GM19455 (cell line): ENCODE measurements at regions not wholly inside any gene's neighbourhood (a gene's known extent, or its start where the extent isn't known, plus 50 kb on each side); places are given as distances from the start of the nearest gene placed in this dataset.

Source experiments
- ATAC-seq: cut with Tn5 transposase; IDR thresholded peaks from one replicate; pipeline ENCODE4 v1.9.1; 2021; ENCODE audit not compliant: unreplicated experiment

DNA sequence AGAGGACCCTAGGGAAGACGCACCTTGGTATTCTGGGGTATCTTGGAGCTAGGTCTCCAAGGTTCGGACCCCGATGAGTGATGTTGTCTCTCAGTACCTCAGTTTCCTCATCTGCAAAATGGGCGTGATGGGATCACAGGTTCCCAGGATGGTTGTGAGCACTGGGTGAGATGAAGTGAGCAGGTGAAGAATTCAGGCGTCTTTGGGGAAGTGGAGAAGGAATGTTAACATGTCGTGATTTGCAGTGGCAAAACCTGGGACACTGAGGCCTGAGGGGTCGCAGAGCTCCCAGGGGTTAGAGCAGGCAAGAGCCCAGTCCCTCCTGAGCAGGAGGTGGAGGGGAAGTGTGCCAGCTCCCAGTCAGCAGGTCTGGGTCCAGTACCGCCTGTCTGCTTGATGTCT lies 215.1 kb upstream of the GSE1 start:
- no peak for ATAC-seq

DNA sequence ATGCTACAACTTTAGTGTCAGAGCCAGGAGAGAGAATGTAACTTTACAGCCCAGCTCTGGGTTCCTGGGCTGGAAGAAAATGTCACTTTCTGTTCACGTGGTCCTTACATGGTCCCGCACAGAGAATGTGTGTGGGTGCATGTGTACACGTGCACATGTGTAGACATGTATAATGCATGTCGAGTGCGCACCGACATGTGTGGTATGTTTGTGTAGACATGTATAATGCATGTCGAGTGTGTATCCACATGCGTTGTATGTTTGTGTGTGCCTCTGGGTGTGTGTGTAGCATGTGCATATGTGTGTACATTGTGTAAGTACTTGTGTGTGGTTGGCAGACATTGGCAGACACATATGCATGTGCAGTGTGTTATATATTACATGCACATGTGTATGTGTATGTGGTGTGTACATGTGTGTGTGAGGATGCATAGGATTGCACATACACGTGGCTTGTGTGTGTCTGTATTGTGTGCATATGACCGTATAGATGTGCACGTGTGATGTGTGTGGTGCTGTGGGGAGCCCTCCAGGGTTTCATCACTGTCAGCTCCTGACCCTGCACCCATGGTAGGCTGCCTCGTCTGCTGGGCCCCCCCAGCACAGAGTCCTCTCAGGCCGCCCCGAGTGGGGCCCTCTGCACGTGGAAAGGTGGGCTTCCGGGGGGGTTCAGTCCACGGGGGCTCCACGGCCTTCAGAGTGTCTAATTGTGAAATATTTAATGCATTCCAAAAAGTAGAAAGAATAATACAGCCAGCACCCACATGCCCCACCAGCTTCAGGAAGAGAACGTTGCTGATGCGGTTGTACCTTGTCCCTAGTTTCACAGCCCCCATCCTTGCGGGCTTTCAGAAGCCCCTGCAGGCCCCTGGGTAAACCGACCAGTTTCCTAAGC lies 214.2 kb upstream of the GSE1 start:
- no peak for ATAC-seq

DNA sequence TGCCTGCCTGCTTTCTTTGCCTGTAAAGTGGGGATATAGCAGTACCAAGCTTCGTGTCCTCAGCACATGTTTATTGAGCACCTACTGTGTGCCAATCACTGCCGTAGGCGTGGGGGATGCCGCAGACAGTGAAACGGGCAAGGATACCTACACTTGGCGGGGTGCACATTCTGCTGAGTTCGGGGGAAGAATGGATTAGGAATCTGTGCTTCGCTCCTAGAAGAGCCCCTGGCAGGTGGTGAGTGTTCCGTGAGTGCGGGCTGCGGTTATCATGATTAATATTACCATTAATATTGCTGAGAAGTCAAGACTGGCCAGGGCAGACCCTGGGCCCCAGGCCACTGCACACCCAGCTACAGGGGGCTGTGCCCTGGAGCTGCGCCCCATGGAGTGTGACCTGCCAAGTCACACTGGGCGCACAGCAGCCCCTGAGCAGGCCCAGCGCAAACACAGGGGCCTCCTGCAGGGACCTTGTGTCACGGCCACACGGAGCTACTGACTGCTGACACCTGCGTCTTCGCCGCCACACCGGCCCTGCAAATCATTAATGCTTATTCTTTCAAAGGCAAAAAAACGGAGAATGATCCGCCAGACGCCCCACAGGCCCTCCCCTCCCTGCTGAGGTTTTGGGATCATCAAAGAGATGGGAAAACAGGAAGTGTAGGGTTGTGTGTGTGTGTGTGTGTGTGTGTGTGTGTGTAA lies 213.4 kb upstream of the GSE1 start:
- ATAC-seq, result no peak

DNA sequence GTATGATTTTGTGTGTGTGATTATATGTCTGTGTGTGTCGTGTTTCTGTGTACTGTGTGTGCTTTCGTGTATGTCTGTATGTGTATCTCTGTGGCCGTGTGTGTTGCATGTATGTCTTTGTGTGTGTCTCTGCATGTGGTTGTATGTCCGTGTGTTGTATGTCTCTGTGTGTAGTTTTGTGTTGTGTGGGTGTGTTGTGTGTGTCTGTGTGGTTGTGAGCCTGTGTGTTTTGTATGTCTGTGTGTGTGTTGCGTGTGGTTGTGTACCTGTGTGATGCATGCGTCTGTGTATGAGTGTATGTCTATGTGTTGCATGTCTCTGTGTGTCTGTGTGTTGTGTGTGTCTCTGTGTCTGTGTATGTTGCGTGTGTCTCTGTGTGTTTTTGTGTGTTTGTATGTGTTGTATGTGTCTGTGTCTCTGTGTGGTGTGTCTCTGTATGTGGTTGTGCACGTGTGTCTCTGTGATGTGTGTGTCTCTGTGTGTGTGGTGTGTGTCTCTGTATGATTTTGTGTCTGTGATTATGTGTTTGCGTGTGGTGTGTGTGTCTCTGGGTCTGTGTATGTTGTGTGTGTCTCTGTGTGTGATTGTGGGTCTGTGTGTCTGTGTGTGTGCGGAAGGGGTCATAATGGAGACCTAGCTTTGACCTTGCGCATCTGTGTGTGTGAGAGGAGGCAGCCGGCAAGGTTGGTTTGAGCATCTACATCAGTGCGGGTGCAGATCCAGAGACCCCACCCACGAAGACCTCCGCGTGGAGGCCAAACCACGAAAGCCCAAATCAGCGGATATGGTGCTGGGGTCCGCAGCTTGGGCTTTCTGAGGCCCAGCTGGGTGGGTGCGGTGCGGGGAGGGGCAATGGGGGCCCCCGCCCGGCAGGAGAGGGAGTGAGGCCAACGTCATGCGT lies 212.6 kb upstream of the GSE1 start:
- no peak for ATAC-seq

DNA sequence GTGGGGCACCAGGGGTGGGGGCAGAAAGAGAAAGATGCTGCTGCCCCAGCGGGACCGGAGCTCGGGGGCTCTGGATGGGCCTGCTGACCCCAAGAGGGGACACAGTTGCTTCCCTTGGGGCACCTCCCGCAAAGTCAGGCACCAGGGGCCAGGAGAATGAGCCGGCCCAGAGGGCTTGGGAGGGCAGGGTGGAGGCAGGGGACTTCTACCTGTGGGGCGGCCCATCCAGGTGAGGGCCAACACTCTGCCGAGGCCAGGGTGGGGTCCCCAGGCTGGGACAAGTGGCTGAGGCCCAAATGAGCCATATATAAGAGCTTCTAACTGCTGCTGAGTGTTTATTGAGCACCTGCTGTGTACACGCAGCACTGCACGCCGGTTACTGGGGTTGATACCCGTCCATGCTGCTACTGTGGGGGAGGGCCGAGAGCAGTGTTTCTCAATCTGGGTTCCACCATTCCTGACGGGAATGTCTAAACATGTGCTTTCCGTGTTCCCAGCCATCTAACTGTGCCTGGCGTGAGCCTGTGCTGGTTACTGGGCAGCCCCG lies 211.7 kb upstream of the GSE1 start:
- no peak for ATAC-seq

DNA sequence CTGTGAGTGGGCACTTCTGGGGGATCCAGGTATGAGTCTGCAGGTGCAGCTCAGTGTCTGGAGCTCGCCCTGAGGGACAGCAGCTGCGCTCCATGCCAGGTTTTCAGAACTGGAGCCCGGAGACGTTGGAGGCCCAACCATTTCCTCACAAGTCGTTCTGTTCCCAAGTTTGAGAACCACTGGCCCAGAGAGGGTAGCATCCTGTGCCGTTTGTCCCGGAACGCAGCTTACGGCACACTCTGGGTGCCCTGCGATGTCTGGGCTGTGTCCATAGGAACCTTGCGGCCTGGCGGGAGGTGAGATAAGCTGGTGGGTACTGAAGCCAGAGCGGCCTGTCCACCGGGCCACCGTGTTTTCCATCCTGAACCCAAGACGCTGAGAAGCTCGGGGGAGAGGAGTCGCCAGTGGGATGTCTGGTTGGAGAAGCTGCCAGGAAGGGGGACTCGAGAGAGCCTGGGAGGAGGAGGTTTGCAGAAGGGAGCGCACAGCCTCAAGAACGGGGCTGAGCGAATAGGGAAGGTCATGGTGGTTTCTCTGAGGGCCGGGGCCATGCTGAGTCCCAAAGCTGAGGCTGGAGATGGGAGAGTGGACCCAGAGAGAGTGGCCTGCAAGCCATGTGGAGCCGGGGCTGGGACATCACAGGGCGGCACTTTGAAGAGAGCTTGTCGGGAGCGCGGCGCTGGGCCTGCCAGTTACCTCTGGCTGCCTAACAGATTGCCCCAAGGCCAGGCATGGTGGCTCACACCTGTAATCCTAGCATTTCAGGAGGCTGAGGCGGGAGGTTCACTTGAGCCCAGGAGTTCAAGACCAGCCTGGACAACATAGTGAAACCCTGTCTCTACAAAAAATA lies 211.0 kb upstream of the GSE1 start:
- no peak for ATAC-seq

DNA sequence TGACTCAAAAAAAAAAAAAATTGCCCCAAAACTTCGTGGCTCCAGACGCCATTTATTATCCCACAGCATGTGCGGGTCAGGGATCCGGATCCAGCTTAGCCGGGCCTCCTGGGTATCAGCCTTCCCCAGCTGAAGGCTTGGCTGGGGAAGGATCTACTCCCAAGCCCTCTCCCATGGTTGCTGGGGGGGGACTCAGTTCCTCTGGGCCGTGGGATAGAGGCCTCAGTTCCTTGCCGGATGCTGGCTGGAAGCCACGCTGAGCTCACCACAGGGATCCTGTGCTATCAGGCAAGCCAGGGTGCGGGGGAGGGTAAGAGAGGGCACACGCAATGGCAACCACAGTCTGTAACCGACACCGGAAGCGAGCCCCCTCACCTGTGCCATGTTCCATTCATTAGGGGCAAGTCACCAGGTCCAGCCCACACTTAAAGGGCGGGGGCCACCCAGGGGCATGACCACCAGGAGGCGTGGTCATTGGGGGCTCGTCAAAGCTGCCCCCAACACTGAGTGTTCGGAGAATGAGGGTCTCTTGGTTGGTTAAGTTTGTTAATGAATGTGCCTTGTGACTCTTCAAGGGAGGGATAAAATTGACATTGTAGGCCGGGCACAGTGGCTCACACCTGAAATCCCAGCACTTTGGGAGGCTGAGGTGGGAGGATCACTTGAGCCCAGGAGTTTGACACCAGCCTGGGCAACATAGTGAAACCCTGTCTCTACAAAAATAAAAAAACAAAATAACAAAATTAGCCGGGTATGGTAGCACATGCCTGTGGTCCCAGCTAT lies 210.0 kb upstream of the GSE1 start:
- ATAC-seq, result no peak

DNA sequence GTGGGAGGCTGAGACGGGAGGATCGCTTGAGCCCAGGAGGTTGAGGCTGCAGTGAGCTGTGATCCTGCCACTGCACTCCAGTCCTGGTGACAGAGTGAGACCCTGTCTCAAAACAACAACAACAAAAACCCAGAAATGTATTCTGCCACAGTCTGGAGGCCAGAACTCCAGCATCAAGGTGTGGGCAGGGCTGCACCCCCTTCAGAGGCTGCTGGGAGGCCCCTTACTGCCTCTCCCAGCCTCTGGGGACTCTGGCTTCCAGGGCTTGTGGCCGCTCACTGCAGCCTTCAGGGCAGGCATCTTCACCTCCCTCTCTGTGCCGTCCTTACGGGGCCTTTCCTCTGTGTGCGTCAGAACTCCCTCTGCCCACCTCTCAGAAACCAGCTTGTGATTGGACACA lies 209.4 kb upstream of the GSE1 start:
- no peak for ATAC-seq

DNA sequence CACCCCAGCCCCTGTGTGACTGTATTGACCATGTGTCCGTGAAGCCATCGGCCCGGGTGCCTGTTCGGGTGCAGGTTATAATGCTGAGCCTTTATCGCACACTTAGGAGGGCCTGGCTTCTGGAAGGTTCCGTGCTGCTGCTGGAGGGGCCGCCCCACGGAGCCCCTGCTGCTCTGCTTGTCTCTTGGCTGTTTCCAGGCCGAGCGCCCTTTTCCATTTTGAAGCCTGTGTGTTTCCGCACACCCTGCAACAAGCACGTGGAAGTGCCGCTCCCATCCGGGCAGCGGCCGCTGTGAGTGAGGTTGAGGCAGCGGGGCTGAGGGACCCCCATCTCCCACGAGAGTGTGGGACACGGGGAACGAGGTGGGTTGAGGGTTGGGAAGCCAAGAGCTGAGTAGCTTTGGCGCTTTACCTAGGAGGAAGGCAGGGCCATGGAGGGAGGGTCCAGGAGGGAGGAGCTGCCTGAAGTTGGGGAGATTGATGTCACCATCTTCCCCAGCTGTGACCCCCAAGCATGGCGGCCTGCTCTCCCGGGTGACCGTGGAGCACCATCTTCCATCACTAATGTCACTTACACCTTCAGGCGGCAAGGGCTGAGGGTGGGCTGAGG lies 200.1 kb upstream of the GSE1 start:
- ATAC-seq, result no peak

DNA sequence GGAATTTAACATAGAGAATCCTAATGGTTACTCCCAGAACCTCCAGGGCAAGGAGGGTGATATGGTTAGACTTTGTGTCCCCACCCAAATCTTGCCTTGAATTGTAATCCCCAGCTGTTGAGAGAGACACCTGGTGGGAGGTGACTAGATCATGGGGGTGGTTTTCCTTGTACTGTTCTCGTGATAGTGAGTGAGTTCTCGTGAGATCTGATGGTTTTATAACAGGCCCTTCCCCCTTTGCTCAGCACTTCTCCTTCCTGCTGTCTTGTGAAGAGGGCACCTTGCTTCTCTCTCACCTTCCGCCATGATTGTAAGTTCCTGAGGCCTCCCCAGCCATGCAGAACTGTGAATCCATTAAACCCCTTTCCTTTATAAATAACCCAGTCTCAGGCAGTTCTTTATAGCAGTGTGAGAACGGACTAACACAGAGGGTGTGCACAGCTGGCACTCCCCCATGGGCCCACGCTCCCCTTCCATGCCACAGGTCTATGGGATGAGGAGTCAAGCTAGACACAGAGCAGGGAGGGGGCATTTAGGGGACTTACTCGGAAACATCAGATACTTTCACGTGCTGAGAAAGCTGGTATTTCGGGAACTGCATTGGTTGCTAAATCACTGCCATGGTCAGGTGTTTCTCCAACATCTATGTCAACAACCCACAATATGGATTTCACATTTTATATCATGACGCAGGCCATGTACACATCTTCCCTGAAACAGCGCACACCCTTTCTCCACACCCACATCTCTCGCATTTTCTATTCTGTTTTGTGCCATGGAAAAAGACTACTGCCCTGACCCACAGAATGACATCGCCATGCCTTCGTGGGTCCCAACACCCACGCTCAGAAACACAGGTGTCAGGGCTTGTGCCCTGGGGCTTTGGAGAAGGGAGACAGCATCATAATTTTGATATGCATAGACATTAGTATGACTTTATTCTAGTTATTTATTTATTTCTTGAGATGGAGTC lies 199.1 kb upstream of the GSE1 start:
- no peak for ATAC-seq

DNA sequence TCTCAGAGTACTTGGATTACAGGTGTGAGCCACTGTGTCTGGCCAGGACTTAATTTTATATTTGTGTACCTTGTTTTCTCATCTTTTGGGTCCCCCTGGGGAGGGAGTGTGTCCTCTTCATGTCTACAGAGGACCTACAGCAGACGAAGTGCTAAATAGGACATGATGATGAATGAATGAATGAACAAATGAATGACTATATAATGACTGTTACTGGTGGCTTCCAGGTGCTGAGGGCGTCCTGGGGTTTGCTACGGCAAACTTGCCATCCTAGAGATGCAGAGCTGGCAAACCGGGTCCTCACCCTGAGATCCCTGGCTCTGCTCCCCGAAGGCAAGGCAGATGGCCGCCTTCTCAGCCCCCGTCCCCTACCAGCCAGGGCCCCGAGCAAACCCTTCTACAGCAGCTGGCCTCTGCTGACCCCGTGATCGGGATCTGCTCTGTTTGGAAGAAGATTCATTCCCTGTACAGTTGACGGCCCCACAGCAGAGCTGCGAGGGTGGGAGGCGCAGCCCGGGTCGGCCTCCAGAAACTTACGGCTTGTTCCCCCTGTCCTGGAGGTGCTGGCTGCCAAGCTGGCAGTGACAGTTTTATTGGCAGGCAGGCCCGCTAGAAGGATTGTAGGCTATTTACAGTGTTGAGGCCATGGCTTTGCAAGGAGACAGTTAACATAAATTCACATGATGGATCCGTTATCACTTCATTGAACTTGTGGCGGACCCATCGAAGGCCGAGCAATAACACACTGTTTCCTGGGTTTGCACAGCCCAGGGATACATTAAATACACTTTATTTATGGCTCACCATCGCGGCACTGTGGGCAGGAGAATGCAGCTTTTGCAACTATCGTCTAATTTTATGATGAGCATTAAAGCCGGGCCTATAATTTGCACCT lies 197.7 kb upstream of the GSE1 start:
- ATAC-seq, result no peak

DNA sequence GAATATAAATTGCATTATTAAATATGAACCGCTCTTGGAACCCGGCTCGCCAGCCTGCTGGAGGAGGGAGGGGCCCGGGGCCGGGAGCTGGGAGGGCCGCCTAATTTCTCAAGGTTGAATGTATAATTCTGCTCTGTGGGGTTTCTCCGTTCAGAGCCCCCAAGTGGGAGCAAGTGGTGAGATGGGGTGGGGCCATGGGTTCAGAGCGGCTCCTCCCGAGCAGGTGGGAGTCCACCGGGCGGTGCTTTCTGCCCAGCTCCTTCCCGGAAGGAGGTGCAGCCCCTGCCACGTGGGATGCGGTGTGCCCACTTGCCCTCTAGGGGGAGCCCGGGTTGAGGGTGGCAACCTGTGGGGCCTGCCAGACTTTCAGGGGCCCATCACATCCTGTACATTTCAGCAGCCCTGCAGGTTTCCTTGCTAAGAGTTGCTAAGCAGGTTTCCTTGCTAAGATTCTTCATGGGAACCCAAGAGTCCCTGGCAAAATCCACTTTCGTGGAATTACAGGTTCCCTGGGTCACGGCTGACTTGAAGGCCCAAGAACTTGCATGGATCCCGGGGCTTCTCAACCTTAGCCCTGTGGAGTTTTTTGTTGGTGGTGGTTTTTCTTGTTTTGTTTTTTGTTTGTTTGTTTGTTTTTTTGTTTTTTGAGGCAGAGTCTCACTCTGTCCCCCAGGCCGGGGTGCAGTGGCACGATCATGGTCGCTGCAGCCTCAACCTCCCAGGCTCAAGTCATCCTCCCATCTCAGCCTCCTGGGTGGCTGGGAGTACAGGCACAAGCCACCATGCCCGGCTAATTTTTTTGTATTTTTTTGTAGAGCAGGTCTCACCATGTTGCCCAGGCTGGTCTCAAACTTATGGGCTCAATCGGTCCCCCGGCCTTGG lies 196.7 kb upstream of the GSE1 start:
- ATAC-seq, result no peak

DNA sequence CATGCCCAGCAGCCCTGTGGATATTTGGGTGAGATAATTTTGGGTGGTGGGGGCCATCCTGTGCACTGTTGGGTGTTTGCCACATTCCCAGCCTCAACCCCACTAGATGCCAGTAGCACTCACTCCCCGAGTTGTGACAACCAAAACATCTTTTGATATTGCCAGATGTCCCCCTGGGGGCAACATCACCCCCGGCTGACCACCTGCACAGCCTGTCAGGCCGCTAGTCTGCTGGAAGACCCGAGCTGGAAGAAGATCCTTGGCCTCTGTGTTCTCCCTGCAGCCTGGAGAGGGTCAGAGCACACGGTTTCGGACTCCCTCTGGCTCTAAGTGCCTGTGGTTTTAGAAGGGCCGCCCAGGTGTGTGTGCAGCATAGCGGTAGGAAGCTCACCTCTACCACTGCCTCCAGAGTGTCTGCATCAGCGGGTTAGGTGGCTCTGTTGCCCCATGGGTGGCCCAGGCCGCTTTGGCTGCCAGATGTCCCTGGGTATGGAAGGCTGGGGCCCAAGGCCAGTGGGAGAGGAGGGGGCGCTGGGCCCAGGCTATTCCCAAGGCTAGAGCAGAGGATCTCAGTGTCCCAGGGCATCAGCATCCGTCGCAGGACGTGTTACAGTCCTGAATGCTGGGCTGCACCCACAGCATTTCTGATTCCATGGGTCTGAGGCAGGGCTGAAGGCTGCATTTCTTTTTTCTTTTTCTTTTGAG lies 195.8 kb upstream of the GSE1 start:
- no peak for ATAC-seq

DNA sequence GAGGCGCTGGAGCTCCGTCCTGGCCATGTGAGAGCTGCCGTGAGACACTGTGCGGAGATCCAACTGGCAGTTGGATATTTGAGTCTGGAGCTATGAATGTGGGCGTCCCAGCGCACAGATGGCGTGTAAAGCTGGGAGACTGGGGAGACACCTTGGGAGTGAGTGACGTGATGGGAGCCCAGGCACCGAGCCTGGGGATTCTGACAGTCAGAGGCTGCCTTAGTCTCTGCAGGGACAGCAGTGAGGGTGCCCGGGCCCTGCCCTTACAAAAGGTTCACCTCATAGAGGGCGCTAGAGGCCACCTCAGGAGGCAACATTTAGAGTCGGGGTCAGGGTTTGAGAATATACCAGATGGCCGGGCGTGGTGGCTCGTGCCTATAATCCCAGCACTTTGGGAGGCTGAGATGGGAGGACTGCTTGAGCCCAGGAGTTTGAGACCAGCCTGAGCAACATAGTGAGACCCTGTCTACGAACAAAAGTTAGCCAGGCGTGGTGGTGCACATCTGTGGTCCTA lies 194.1 kb upstream of the GSE1 start:
- ATAC-seq, result no peak
